IPS-15b (cell line): ENCODE measurements at regions not wholly inside any gene's neighbourhood (a gene's known extent, or its start where the extent isn't known, plus 50 kb on each side); places are given as distances from the start of the nearest gene placed in this dataset.

Source experiments
- H3K27me3 ChIP-seq: one replicate; pipeline ENCODE4 v1.6.1; 2013; ENCODE audit warnings: low read length; ENCODE audit not compliant: control insufficient read depth, insufficient read depth
- H3K36me3 ChIP-seq: one replicate; pipeline ENCODE4 v1.6.1; 2013; ENCODE audit warnings: low read length; ENCODE audit not compliant: control insufficient read depth, insufficient read depth
- H3K4me1 ChIP-seq: one replicate; pipeline ENCODE4 v1.6.1; 2013; ENCODE audit warnings: mild to moderate bottlenecking, low read length; ENCODE audit not compliant: control insufficient read depth, insufficient read depth
- H3K4me3 ChIP-seq: one replicate; pipeline ENCODE4 v1.5.1; 2013; ENCODE audit warnings: low read depth, low read length
- H3K9ac ChIP-seq: one replicate; pipeline ENCODE4 v1.6.1; 2013; ENCODE audit warnings: low read depth, mild to moderate bottlenecking, low read length
- H3K9me3 ChIP-seq: one replicate; pipeline ENCODE4 v1.6.1; 2013; ENCODE audit warnings: mild to moderate bottlenecking, low read length; ENCODE audit not compliant: control insufficient read depth, insufficient read depth

GRCh38 chr13:30051531-30052060 is 201.2 kb upstream of the UBL3 start:
- no peak overlapping the region for H3K9ac ChIP-seq
- no peak overlapping the region for H3K4me3 ChIP-seq

GRCh38 chr13:30049692-30050091 is 199.3 kb upstream of the UBL3 start:
- Histone ChIP-seq H3K4me1 (peaks cover 15% of the 10 kb centered on the region), H3K4me3 (no peak overlapping the region), H3K9ac (no peak overlapping the region), H3K36me3 (no peaks in the 10 kb centered on the region), H3K9me3 (no peaks in the 10 kb centered on the region), H3K27me3 (no peaks in the 10 kb centered on the region)

More at GRCh38 chr13:30051531-30052060, 201.2 kb upstream of the UBL3 start:
- no peaks in the 10 kb centered on the region for H3K36me3 ChIP-seq
- no peaks in the 10 kb centered on the region for H3K27me3 ChIP-seq
- H3K9me3 ChIP-seq = no peaks in the 10 kb centered on the region
- H3K4me1 ChIP-seq = peaks cover 15% of the 10 kb centered on the region

- Histone ChIP-seq H3K9me3 (no peaks in the 10 kb centered on the region), H3K9ac (no peak overlapping the region), H3K4me1 (peaks cover 8% of the 10 kb centered on the region)
Measured at GRCh38 chr13:30047154-30047874, 196.9 kb upstream of the UBL3 start.

GRCh38 chr13:30045916-30046704 is 195.7 kb upstream of the UBL3 start:
- Histone ChIP-seq H3K4me1 (no peaks in the 10 kb centered on the region), H3K36me3 (no peaks in the 10 kb centered on the region), H3K27me3 (no peaks in the 10 kb centered on the region), H3K9ac (no peak overlapping the region), H3K9me3 (no peaks in the 10 kb centered on the region), H3K4me3 (no peak overlapping the region)

More at GRCh38 chr13:30047154-30047874, 196.9 kb upstream of the UBL3 start:
- no peaks in the 10 kb centered on the region for H3K36me3 ChIP-seq
- H3K27me3 ChIP-seq = no peaks in the 10 kb centered on the region
- no peak overlapping the region for H3K4me3 ChIP-seq

- Histone ChIP-seq H3K27me3 (no peaks in the 10 kb centered on the region), H3K4me3 (no peak overlapping the region), H3K9ac (no peak overlapping the region), H3K9me3 (no peaks in the 10 kb centered on the region), H3K36me3 (no peaks in the 10 kb centered on the region), H3K4me1 (no peaks in the 10 kb centered on the region)
Measured at GRCh38 chr13:30044932-30045331, 194.5 kb upstream of the UBL3 start.

GRCh38 chr13:30043631-30043925 is 193.2 kb upstream of the UBL3 start:
- Histone ChIP-seq H3K27me3 (no peaks in the 10 kb centered on the region), H3K9ac (no peak overlapping the region), H3K36me3 (no peaks in the 10 kb centered on the region), H3K9me3 (no peaks in the 10 kb centered on the region), H3K4me3 (no peak overlapping the region), H3K4me1 (peaks cover 4% of the 10 kb centered on the region)

GRCh38 chr13:30042891-30043630 is 192.6 kb upstream of the UBL3 start:
- no peaks in the 10 kb centered on the region for H3K9me3 ChIP-seq
- H3K4me3 ChIP-seq = no peak overlapping the region
- H3K36me3 ChIP-seq = no peaks in the 10 kb centered on the region
- H3K27me3 ChIP-seq = no peaks in the 10 kb centered on the region
- peaks cover 4% of the 10 kb centered on the region for H3K4me1 ChIP-seq
- no peak overlapping the region for H3K9ac ChIP-seq

- H3K9ac ChIP-seq = no peak overlapping the region
- peaks cover 4% of the 10 kb centered on the region for H3K4me1 ChIP-seq
- no peaks in the 10 kb centered on the region for H3K36me3 ChIP-seq
- H3K9me3 ChIP-seq = no peaks in the 10 kb centered on the region
- no peaks in the 10 kb centered on the region for H3K27me3 ChIP-seq
- H3K4me3 ChIP-seq = no peak overlapping the region
Measured at GRCh38 chr13:30042272-30042671, 191.9 kb upstream of the UBL3 start.

GRCh38 chr13:30039511-30039911 is 189.1 kb upstream of the UBL3 start:
- H3K4me1 ChIP-seq = peaks cover 4% of the 10 kb centered on the region
- H3K36me3 ChIP-seq = no peaks in the 10 kb centered on the region
- H3K9ac ChIP-seq = no peak overlapping the region
- no peaks in the 10 kb centered on the region for H3K27me3 ChIP-seq
- H3K9me3 ChIP-seq = no peaks in the 10 kb centered on the region
- no peak overlapping the region for H3K4me3 ChIP-seq

GRCh38 chr13:30038884-30039283 is 188.5 kb upstream of the UBL3 start:
- Histone ChIP-seq H3K9ac (no peak overlapping the region), H3K4me3 (no peak overlapping the region), H3K4me1 (peaks cover 4% of the 10 kb centered on the region), H3K36me3 (no peaks in the 10 kb centered on the region), H3K9me3 (no peaks in the 10 kb centered on the region), H3K27me3 (no peaks in the 10 kb centered on the region)

GRCh38 chr13:30037766-30038165 is 187.3 kb upstream of the UBL3 start:
- no peaks in the 10 kb centered on the region for H3K27me3 ChIP-seq
- H3K36me3 ChIP-seq = no peaks in the 10 kb centered on the region
- peaks cover 4% of the 10 kb centered on the region for H3K4me1 ChIP-seq
- no peaks in the 10 kb centered on the region for H3K9me3 ChIP-seq
- H3K9ac ChIP-seq = no peak overlapping the region
- H3K4me3 ChIP-seq = no peak overlapping the region
